ENCODE measurements at regions not wholly inside any gene's neighbourhood (a gene's known extent, or its start where the extent isn't known, plus 50 kb on each side); places are given as distances from the start of the nearest gene placed in this dataset.

DNA sequence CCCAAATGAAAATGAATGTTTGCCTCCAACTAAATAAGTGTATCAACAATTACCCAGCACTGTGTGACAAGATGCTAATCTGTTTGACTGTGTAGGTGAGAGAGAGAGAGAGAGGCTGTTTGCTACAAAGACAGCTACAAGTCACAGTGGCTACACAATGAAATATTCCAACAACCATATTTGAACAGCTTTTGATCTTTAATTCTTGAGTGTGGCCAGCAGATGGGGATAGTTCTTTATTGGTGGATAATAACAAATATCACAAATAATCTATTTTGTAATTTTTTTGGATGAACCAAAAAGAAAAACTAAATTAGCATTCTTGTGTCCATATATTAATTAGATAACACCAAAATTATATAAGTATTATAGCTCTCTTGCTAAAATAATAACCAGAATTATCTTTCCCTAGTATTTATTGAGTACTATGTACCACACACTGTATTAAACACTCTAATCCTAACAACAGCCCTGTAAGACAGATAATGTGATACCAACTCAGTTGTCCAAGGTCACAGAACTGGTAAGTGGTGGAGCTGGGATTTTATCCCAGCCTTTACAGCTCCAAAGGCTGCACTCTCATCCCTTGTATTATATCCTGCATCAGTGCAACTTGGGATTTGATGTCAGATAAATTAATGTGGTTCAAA is 61.9 kb upstream of the C3orf80 start:
- no peak overlapping the region for H3K27ac ChIP-seq
- H3K36me3 ChIP-seq: no peaks in the 10 kb centered on the region
- H3K27me3 ChIP-seq: no peaks in the 10 kb centered on the region
- no peaks in the 10 kb centered on the region for H3K9me3 ChIP-seq
- intact Hi-C loops (cut with DNase I): loop anchor here (10.0 kb wide), 1 partner anchor 181 kb away; no protein-coding TSS in a partner anchor
- no peaks in the 10 kb centered on the region for H3K4me1 ChIP-seq
- DNase-seq (ENCODE audit: extremely low spot score in 2 of 2): no peak
- TF ChIP-seq POLR2A (IDR thresholded peaks at IDR 0.05): no peak
- TF ChIP-seq, protein P1, sequence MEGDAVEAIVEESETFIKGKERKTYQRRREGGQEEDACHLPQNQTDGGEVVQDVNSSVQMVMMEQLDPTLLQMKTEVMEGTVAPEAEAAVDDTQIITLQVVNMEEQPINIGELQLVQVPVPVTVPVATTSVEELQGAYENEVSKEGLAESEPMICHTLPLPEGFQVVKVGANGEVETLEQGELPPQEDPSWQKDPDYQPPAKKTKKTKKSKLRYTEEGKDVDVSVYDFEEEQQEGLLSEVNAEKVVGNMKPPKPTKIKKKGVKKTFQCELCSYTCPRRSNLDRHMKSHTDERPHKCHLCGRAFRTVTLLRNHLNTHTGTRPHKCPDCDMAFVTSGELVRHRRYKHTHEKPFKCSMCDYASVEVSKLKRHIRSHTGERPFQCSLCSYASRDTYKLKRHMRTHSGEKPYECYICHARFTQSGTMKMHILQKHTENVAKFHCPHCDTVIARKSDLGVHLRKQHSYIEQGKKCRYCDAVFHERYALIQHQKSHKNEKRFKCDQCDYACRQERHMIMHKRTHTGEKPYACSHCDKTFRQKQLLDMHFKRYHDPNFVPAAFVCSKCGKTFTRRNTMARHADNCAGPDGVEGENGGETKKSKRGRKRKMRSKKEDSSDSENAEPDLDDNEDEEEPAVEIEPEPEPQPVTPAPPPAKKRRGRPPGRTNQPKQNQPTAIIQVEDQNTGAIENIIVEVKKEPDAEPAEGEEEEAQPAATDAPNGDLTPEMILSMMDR (IDR thresholded peaks at IDR 0.05): peak in 1 of 3 experiments; percentile 36
- TF ChIP-seq POLR2AphosphoS5 (IDR thresholded peaks at IDR 0.05; ENCODE audit: insufficient read depth in 1 of 2, low read depth in 1 of 2): no peak
- H3K4me3 ChIP-seq: no peak overlapping the region

DNA sequence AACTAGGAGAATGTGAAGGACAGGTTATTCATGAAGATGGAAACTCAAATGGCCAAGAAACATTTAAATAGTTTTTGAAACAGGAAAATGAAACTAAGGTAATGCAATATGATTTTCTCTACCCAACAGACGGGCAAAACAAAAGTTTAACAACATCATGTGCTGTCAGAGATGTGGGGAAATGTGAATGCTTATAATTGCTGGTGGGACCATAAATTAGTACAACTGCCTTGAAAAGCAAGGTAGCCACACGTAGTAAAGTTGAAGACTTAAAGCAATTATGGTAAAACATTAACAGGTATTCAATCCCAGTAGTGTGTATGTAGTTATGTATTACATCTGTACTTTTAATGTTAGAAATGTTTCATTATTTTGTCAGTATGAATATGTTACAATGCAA is 57.0 kb upstream of the C3orf80 start:
- no peaks in the 10 kb centered on the region for H3K9me3 ChIP-seq
- no peak overlapping the region for H3K27ac ChIP-seq
- DNase-seq (ENCODE audit: extremely low spot score in 2 of 2): no peak
- no peaks in the 10 kb centered on the region for H3K4me1 ChIP-seq
- no peaks in the 10 kb centered on the region for H3K27me3 ChIP-seq
- H3K4me3 ChIP-seq: no peak overlapping the region
- intact Hi-C loops (cut with DNase I): loop anchor here (2.0 to 10.0 kb wide), 2 partner anchors 57 to 177 kb away; partner anchors contain the start of gene C3orf80
- no peaks in the 10 kb centered on the region for H3K36me3 ChIP-seq
- TF ChIP-seq POLR2A (IDR thresholded peaks at IDR 0.05) (no peak), POLR2AphosphoS5 (IDR thresholded peaks at IDR 0.05; ENCODE audit: insufficient read depth in 1 of 2, low read depth in 1 of 2) (no peak)
- TF ChIP-seq, protein P1 (IDR thresholded peaks at IDR 0.05): no peak

DNA sequence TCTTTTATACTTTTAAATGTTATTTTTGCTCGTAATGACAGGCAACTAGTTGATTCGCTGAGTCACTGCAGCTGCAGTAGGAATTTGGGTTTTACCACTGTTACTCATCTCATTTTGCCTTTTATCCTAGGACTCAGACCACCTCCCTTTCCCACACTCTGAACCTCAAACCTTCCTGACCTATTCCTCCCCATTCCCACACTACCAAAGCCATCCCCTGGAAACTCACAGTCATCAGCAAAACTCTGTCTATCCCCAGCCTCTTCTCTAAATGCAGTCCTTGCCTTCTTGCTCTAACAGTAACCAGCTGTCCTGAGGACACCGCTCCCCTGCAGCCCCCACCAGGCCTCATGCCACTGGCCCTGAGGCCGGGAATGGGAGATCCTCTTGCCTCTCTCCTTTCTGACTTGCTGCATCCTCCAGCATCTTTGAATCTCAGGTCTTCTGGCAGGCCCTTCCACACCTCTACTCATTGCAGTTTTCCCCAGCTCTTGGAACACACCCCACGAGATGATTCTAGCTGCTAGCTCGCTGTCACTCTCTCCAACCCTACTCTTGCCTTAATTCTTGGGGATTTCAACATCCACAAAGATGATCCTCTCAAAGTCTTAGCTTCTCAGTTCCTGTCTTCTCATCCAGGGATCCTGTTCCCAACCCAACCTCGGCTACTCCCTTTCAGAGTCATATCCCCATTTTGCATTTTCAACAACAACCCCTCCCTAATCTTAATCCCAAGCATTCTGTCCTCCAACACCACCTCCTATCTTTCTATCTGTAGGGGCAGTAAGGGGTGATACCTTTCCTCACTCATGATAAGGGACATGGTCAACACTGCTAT is 55.9 kb upstream of the C3orf80 start:
- Histone ChIP-seq H3K36me3 (no peaks in the 10 kb centered on the region), H3K27me3 (no peaks in the 10 kb centered on the region), H3K27ac (no peak overlapping the region), H3K4me3 (no peak overlapping the region), H3K9me3 (no peaks in the 10 kb centered on the region), H3K4me1 (no peaks in the 10 kb centered on the region)
- no peak for DNase-seq (ENCODE audit: extremely low spot score in 2 of 2)
- intact Hi-C loops (cut with DNase I): loop anchor here (2.0 to 10.0 kb wide), 2 partner anchors 55 to 175 kb away; partner anchors contain the start of gene C3orf80
- TF ChIP-seq POLR2AphosphoS5 (IDR thresholded peaks at IDR 0.05; ENCODE audit: insufficient read depth in 1 of 2, low read depth in 1 of 2) (no peak), POLR2A (IDR thresholded peaks at IDR 0.05) (no peak)
- TF ChIP-seq, protein P1 (IDR thresholded peaks at IDR 0.05): no peak

DNA sequence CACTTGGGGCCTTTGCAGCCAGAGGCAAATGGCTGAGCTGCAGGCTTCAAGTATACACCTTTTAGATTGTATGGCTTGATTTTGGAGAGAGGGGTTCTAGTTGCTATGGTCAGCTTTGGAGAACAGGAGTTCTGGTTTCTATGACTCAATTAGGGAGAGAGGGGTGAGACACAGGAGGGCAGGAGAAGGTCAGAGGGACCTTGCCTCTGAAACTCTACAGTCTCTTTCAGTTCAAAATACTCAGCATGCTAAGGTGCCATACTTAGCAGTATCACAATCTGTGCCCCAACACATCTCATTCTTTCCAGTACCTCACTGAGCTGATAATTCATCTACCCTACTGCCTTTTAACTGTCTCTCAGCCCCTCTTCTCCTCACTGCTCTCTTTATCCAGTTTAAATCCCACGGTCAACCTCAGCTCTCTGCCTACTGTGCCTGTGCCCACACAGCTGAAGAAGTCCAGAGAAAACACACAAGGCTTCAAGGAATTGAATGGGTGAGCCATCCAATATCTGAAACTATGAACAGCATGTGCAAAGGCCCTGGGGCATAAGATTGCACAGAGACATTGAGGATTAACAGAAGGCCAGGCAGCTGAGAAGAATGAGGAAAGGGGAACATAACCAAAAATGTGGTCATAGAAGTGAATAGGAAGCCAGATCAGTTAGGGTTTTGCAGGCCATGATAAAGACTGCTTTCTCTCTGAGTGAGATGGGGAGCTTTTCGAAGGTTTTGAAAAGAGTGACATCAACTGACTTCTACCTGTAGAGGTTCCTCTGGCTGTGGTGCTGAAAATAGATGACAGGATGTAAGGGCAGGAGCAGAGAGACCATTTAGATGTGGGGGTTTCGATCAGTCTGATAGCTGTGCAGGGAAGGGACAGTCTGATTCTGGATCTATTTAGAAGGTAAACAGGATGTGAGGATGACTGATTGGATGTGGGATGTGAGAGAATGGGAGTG is 54.5 kb upstream of the C3orf80 start:
- no peak for DNase-seq (ENCODE audit: extremely low spot score in 2 of 2)
- Histone ChIP-seq H3K4me3 (no peak overlapping the region), H3K9me3 (no peaks in the 10 kb centered on the region), H3K27ac (no peak overlapping the region), H3K27me3 (no peaks in the 10 kb centered on the region), H3K4me1 (no peaks in the 10 kb centered on the region), H3K36me3 (no peaks in the 10 kb centered on the region)
- TF ChIP-seq POLR2AphosphoS5 (IDR thresholded peaks at IDR 0.05; ENCODE audit: insufficient read depth in 1 of 2, low read depth in 1 of 2) (no peak), POLR2A (IDR thresholded peaks at IDR 0.05) (no peak)
- TF ChIP-seq, protein P1 (IDR thresholded peaks at IDR 0.05): no peak
- intact Hi-C loops (cut with DNase I): no loop called here
